Testis (tissue), 2 donors: ENCODE measurements at regions not wholly inside any gene's neighbourhood (a gene's known extent, or its start where the extent isn't known, plus 50 kb on each side); places are given as distances from the start of the nearest gene placed in this dataset.

Experiments
- POLR2A ChIP-seq: fragments of 450-650 bp; IDR thresholded peaks from one replicate; pipeline ENCODE4 v1.6.1; 2017; ENCODE audit warnings: antibody characterized with exemption, mild to moderate bottlenecking, moderate library complexity
- TF ChIP-seq, protein P1 (sequence below), 3 experiments: fragments of 450-650 bp in 2 of 3; fragments of 200-600 bp in 1 of 3; sonication (generic) in 1 of 3; IDR thresholded peaks; one replicate each; pipeline ENCODE4 v1.5.1; 2016 to 2019; ENCODE audit warnings: antibody characterized with exemption in 3 of 3, mild to moderate bottlenecking in 2 of 3, moderate library complexity in 1 of 3

DNA sequence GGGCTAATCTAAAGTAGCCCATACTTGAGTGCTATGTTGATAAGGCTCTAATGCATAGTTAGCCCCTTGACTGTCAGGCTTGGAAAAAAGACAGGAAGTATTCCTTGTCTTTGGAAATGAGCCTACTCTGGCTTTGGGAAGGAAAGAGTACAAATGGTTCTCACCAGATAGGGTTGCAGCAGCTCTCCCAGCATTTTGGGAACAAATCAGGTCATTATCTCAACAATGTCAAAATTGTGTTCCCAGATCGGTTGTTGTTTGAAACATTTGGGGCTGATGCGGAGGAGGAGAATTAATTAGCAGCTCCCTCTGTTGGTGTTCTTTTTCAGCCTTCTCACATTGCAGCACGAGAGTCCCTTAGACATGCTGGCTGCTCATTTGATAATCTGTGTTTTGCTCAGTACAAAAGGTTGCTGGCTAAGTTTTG, 294.7 kb upstream of the DMRT1 start:
- no peak for TF ChIP-seq POLR2A
- TF ChIP-seq, protein P1, sequence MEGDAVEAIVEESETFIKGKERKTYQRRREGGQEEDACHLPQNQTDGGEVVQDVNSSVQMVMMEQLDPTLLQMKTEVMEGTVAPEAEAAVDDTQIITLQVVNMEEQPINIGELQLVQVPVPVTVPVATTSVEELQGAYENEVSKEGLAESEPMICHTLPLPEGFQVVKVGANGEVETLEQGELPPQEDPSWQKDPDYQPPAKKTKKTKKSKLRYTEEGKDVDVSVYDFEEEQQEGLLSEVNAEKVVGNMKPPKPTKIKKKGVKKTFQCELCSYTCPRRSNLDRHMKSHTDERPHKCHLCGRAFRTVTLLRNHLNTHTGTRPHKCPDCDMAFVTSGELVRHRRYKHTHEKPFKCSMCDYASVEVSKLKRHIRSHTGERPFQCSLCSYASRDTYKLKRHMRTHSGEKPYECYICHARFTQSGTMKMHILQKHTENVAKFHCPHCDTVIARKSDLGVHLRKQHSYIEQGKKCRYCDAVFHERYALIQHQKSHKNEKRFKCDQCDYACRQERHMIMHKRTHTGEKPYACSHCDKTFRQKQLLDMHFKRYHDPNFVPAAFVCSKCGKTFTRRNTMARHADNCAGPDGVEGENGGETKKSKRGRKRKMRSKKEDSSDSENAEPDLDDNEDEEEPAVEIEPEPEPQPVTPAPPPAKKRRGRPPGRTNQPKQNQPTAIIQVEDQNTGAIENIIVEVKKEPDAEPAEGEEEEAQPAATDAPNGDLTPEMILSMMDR (IDR thresholded peaks at IDR 0.05): peak; percentile 22 to 42 (median 33)
